T-helper 9 cell (primary cell): ENCODE measurements at regions not wholly inside any gene's neighbourhood (a gene's known extent, or its start where the extent isn't known, plus 50 kb on each side); places are given as distances from the start of the nearest gene placed in this dataset.
A peak's percentile ranks its signal among the peaks of the same experiment; 100 is the strongest.
"Not testable (repeated sequence)": the region's sequence is repeated elsewhere in the genome, so short reads cannot be mapped to it uniquely, and the experiment has no call there.

Source experiments
- DNase-seq: peaks from one replicate; pipeline ENCODE4 v3.0.0-alpha.2; 2020

GRCh38 chr12:126038434-126038833 is 973.2 kb downstream of the AACS start:
- no peak for DNase-seq

- DNase-seq, result no peak
Observed at GRCh38 chr12:126040307-126040706, 975.1 kb downstream of the AACS start.

GRCh38 chr12:126042286-126042685 is 977.1 kb downstream of the AACS start:
- no peak for DNase-seq

GRCh38 chr12:126049501-126049900 is 984.3 kb downstream of the AACS start:
- DNase-seq, result not testable (repeated sequence)

GRCh38 chr12:126051611-126052107 is 986.4 kb downstream of the AACS start:
- no peak for DNase-seq

GRCh38 chr12:126055521-126055920 is 990.3 kb downstream of the AACS start:
- no peak for DNase-seq

GRCh38 chr12:126061777-126062176 is 996.5 kb downstream of the AACS start:
- DNase-seq, result no peak

GRCh38 chr12:126064028-126064427 is 998.8 kb downstream of the AACS start:
- DNase-seq, result no peak

- no peak for DNase-seq
Observed at GRCh38 chr12:126067626-126068329, 1002.5 kb downstream of the AACS start.

GRCh38 chr12:126069549-126070165 is 1004.4 kb downstream of the AACS start:
- peak; percentile 15 for DNase-seq

- no peak for DNase-seq
Observed at GRCh38 chr12:126076515-126076914, 1011.3 kb downstream of the AACS start.

GRCh38 chr12:126083926-126084325 is 1018.7 kb downstream of the AACS start:
- no peak for DNase-seq

- DNase-seq, result no peak
Observed at GRCh38 chr12:126084480-126084879, 1019.2 kb downstream of the AACS start.

- no peak for DNase-seq
Observed at GRCh38 chr12:126086242-126086641, 1021.0 kb downstream of the AACS start.

- no peak for DNase-seq
Observed at GRCh38 chr12:126087692-126088091, 1022.5 kb downstream of the AACS start.

GRCh38 chr12:126093908-126094307 is 1028.7 kb downstream of the AACS start:
- DNase-seq, result no peak

- no peak for DNase-seq
Observed at GRCh38 chr12:126095748-126096510, 1030.7 kb downstream of the AACS start.

GRCh38 chr12:126106706-126107105 is 1041.5 kb downstream of the AACS start:
- no peak for DNase-seq

- DNase-seq, result no peak
Observed at GRCh38 chr12:126107659-126108058, 1042.4 kb downstream of the AACS start.

GRCh38 chr12:126108247-126108646 is 1043.0 kb downstream of the AACS start:
- DNase-seq, result no peak

- DNase-seq, result no peak
Observed at GRCh38 chr12:126112141-126112540, 1046.9 kb downstream of the AACS start.

- no peak for DNase-seq
Observed at GRCh38 chr12:126112849-126113248, 1047.6 kb downstream of the AACS start.

- DNase-seq, result no peak
Observed at GRCh38 chr12:126114441-126114840, 1049.2 kb downstream of the AACS start.

- no peak for DNase-seq
Observed at GRCh38 chr12:126117502-126117901, 1052.3 kb downstream of the AACS start.
